ENCODE measurements at regions not wholly inside any gene's neighbourhood (a gene's known extent, or its start where the extent isn't known, plus 50 kb on each side); places are given as distances from the start of the nearest gene placed in this dataset.

DNA sequence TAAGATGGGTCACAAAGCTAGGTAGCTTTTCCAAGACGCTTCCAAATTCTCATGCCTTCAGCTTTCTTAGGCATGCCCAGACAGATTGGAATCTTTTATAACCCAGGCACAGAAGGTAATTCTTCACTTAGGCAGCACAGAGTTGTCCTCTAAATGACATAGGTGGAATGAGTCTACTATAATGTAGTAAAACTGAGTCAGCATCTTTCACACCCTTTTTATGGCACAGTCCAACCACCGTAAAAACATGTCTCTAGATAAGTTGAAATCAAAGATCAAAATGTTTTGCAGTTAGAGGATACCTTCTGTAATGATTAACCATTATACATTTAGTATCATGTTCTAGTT is 128.4 kb upstream of the FAT1 start:
- TF ChIP-seq, protein P1, sequence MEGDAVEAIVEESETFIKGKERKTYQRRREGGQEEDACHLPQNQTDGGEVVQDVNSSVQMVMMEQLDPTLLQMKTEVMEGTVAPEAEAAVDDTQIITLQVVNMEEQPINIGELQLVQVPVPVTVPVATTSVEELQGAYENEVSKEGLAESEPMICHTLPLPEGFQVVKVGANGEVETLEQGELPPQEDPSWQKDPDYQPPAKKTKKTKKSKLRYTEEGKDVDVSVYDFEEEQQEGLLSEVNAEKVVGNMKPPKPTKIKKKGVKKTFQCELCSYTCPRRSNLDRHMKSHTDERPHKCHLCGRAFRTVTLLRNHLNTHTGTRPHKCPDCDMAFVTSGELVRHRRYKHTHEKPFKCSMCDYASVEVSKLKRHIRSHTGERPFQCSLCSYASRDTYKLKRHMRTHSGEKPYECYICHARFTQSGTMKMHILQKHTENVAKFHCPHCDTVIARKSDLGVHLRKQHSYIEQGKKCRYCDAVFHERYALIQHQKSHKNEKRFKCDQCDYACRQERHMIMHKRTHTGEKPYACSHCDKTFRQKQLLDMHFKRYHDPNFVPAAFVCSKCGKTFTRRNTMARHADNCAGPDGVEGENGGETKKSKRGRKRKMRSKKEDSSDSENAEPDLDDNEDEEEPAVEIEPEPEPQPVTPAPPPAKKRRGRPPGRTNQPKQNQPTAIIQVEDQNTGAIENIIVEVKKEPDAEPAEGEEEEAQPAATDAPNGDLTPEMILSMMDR (optimal IDR thresholded peaks at IDR 0.05 in 1 of 3, IDR thresholded peaks at IDR 0.05 in 1 of 3, conservative IDR thresholded peaks at IDR 0.05 in 1 of 3; ENCODE audit: extremely low read depth in 1 of 3, insufficient read depth in 2 of 3, low read length in 3 of 3), result no peak
- TF ChIP-seq EZH2 (IDR thresholded peaks at IDR 0.05; ENCODE audit: low read length), result no peak
